Epidermal melanocyte (primary cell): ENCODE measurements at regions not wholly inside any gene's neighbourhood (a gene's known extent, or its start where the extent isn't known, plus 50 kb on each side); places are given as distances from the start of the nearest gene placed in this dataset.

Experiments used
- DNase-seq: peaks from one replicate; pipeline ENCODE4 v3.0.0; 2011; ENCODE audit warnings: low spot score; ENCODE audit not compliant: insufficient read length

- no peak for DNase-seq
Observed at GRCh38 chr13:40488869-40489391, 177.5 kb downstream of the FOXO1 start.

GRCh38 chr13:40490086-40490758 lies 176.2 kb downstream of the FOXO1 start:
- DNase-seq = no peak

GRCh38 chr13:40492511-40492910 lies 173.9 kb downstream of the FOXO1 start:
- no peak for DNase-seq

GRCh38 chr13:40494513-40494912 lies 171.9 kb downstream of the FOXO1 start:
- DNase-seq = no peak

- DNase-seq = no peak
Observed at GRCh38 chr13:40494946-40495620, 171.4 kb downstream of the FOXO1 start.

GRCh38 chr13:40495621-40496001 lies 170.8 kb downstream of the FOXO1 start:
- DNase-seq = no peak

GRCh38 chr13:40496035-40496810 lies 170.2 kb downstream of the FOXO1 start:
- DNase-seq = no peak

GRCh38 chr13:40498461-40498860 lies 168.0 kb downstream of the FOXO1 start:
- DNase-seq = no peak

- DNase-seq = no peak
Observed at GRCh38 chr13:40502236-40502635, 164.2 kb downstream of the FOXO1 start.

- no peak for DNase-seq
Observed at GRCh38 chr13:40503011-40503410, 163.4 kb downstream of the FOXO1 start.

GRCh38 chr13:40503966-40504591 lies 162.4 kb downstream of the FOXO1 start:
- DNase-seq = no peak

- no peak for DNase-seq
Observed at GRCh38 chr13:40504641-40505040, 161.8 kb downstream of the FOXO1 start.

GRCh38 chr13:40505196-40505595 lies 161.2 kb downstream of the FOXO1 start:
- no peak for DNase-seq
